ENCODE measurements at regions not wholly inside any gene's neighbourhood (a gene's known extent, or its start where the extent isn't known, plus 50 kb on each side); places are given as distances from the start of the nearest gene placed in this dataset.
A peak's percentile ranks its signal among the peaks of the same experiment; 100 is the strongest.

- TF ChIP-seq REST (IDR thresholded peaks at IDR 0.05; ENCODE audit: borderline replicate concordance) (peak; percentile 75), REST (CRISPR knock-in tag; IDR thresholded peaks at IDR 0.05; ENCODE audit: low read depth) (no peak), STAG1 (CRISPR knock-in tag; IDR thresholded peaks at IDR 0.05; ENCODE audit: borderline replicate concordance) (peak; percentile 74; the same call in 1 of the 2 replicates), ZFX (CRISPR knock-in tag; IDR thresholded peaks at IDR 0.05) (no peak), CTCFL (IDR thresholded peaks at IDR 0.05; ENCODE audit: borderline replicate concordance, insufficient read depth, low read depth, low read length, poor library complexity, severe bottlenecking) (peak; percentile 7), PHTF2 (CRISPR knock-in tag; IDR thresholded peaks at IDR 0.05) (no peak), EP400 (IDR thresholded peaks at IDR 0.05) (no peak), ZNF239 (CRISPR knock-in tag; IDR thresholded peaks at IDR 0.05) (no peak), NR1H2 (CRISPR knock-in tag; IDR thresholded peaks at IDR 0.05) (no peak), NFIC (IDR thresholded peaks at IDR 0.05) (no peak), CC2D1A (IDR thresholded peaks at IDR 0.05) (peak; percentile 18; the same call in 1 of the 2 replicates), KDM5B (IDR thresholded peaks at IDR 0.05; ENCODE audit: insufficient replicate concordance, low read depth, low read length) (no peak), ZC3H4 (CRISPR knock-in tag; IDR thresholded peaks at IDR 0.05; ENCODE audit: borderline replicate concordance) (no peak), KHSRP (IDR thresholded peaks at IDR 0.05) (no peak), ZNF12 (CRISPR knock-in tag; IDR thresholded peaks at IDR 0.05) (no peak), ZKSCAN3 (CRISPR knock-in tag; IDR thresholded peaks at IDR 0.05) (no peak), RAD21 (CRISPR knock-in tag; conservative IDR thresholded peaks at IDR 0.05 in 1 of 2, IDR thresholded peaks at IDR 0.05 in 1 of 2) (peak; percentile 61 to 78), GATAD2B (IDR thresholded peaks at IDR 0.05; ENCODE audit: borderline replicate concordance) (no peak)
These were observed 57.3 kb upstream of the UBE2Q2 start (continued) for GRCh38 chr15:75785771-75786574.
